Activated T-helper 1 cell treated with anti-CD3 and anti-CD28 coated beads, Interleukin-12 subunit alpha, Interleukin-12 subunit beta, Interleukin-2, Interleukin-4 antibody, amounts not matched to agents 30 ng/mL and 10 ng/mL and 1 ng/mL, durations not matched to agents 14 hours and 24 hours and 36 hours (primary cell): ENCODE measurements at regions not wholly inside any gene's neighbourhood (a gene's known extent, or its start where the extent isn't known, plus 50 kb on each side); places are given as distances from the start of the nearest gene placed in this dataset.

Experiments
- DNase-seq: peaks from one replicate; pipeline ENCODE4 v3.0.0; 2021; ENCODE audit warnings: low spot score
- H3K27ac Mint-ChIP-seq: one replicate; pipeline ENCODE4 v1.8.0; 2021; ENCODE audit warnings: mild to moderate bottlenecking, mixed read lengths
- H3K27me3 Mint-ChIP-seq: one replicate; pipeline ENCODE4 v1.8.0; 2022; ENCODE audit warnings: mild to moderate bottlenecking, moderate library complexity, mixed read lengths; ENCODE audit not compliant: insufficient read depth
- H3K36me3 Mint-ChIP-seq: one replicate; pipeline ENCODE4 v1.8.0; 2021; ENCODE audit warnings: low read depth, mixed read lengths
- H3K4me1 Mint-ChIP-seq: one replicate; pipeline ENCODE4 v1.8.0; 2021; ENCODE audit warnings: low read depth, mixed read lengths
- H3K4me3 Mint-ChIP-seq: one replicate; pipeline ENCODE4 v1.8.0; 2021; ENCODE audit warnings: mild to moderate bottlenecking, moderate library complexity, mixed read lengths
- H3K9me3 Mint-ChIP-seq: one replicate; pipeline ENCODE4 v1.8.0; 2021; ENCODE audit warnings: mixed read lengths
- intact Hi-C: fragments of 100-400 bp; cut with micrococcal nuclease; formaldehyde crosslinking; loops from one replicate; pipeline ENCODE4 v1.15.1; 2024

GRCh38 chr2:204086167-204086566, 149.6 kb downstream of the ICOS start:
- intact Hi-C loops = no loop called here
- Mint-ChIP-seq H3K36me3 (peaks cover 2% of the 10 kb centered on the region), H3K27me3 (peaks cover 2% of the 10 kb centered on the region), H3K4me1 (peaks cover 4% of the 10 kb centered on the region), H3K4me3 (no peak overlapping the region), H3K9me3 (no peaks in the 10 kb centered on the region), H3K27ac (no peak overlapping the region)
- DNase-seq = no peak

GRCh38 chr2:204089105-204089504, 152.5 kb downstream of the ICOS start:
- H3K27ac Mint-ChIP-seq = no peak overlapping the region
- H3K4me1 Mint-ChIP-seq = no peaks in the 10 kb centered on the region
- peaks cover 13% of the 10 kb centered on the region for H3K9me3 Mint-ChIP-seq
- no peak for DNase-seq
- H3K27me3 Mint-ChIP-seq = peaks cover 4% of the 10 kb centered on the region
- H3K4me3 Mint-ChIP-seq = no peak overlapping the region
- H3K36me3 Mint-ChIP-seq = peaks cover 5% of the 10 kb centered on the region
- intact Hi-C loops = no loop called here

- Mint-ChIP-seq H3K27ac (no peak overlapping the region), H3K36me3 (peaks cover 7% of the 10 kb centered on the region), H3K9me3 (peaks cover 18% of the 10 kb centered on the region), H3K4me1 (peaks cover under 1% of the 10 kb centered on the region), H3K4me3 (no peak overlapping the region), H3K27me3 (peaks cover 4% of the 10 kb centered on the region)
- intact Hi-C loops = no loop called here
- no peak for DNase-seq
Measured at GRCh38 chr2:204089574-204089973, 153.0 kb downstream of the ICOS start.

GRCh38 chr2:204090021-204090420, 153.5 kb downstream of the ICOS start:
- Mint-ChIP-seq H3K27me3 (peaks cover 4% of the 10 kb centered on the region), H3K36me3 (peaks cover 7% of the 10 kb centered on the region), H3K4me1 (peaks cover 5% of the 10 kb centered on the region), H3K4me3 (no peak overlapping the region), H3K9me3 (peaks cover 22% of the 10 kb centered on the region), H3K27ac (no peak overlapping the region)
- intact Hi-C loops = no loop called here
- DNase-seq = no peak

- H3K27me3 Mint-ChIP-seq = no peaks in the 10 kb centered on the region
- intact Hi-C loops = loop anchor here (1.0 to 10.0 kb wide), 7 partner anchors 81 to 866 kb away; no protein-coding TSS in a partner anchor
- H3K4me1 Mint-ChIP-seq = peaks cover 57% of the 10 kb centered on the region
- H3K4me3 Mint-ChIP-seq = peak overlapping the region; percentile 69
- peaks cover 9% of the 10 kb centered on the region for H3K9me3 Mint-ChIP-seq
- peaks cover 9% of the 10 kb centered on the region for H3K36me3 Mint-ChIP-seq
- peak overlapping the region; percentile 87 for H3K27ac Mint-ChIP-seq
- no peak for DNase-seq
Measured at GRCh38 chr2:204104811-204105210, 168.2 kb downstream of the ICOS start.

GRCh38 chr2:204108330-204108751, 171.8 kb downstream of the ICOS start:
- Mint-ChIP-seq H3K36me3 (peaks cover 2% of the 10 kb centered on the region), H3K27me3 (no peaks in the 10 kb centered on the region), H3K4me1 (peaks cover 81% of the 10 kb centered on the region), H3K27ac (peak overlapping the region; percentile 90), H3K4me3 (peak overlapping the region; percentile 60), H3K9me3 (peaks cover 3% of the 10 kb centered on the region)
- DNase-seq = peak; percentile 18
- intact Hi-C loops = loop anchor here (1.0 to 10.0 kb wide), 13 partner anchors 36 to 1976 kb away; partner anchors contain the start of gene CTLA4

GRCh38 chr2:204108781-204109295, 172.3 kb downstream of the ICOS start:
- Mint-ChIP-seq H3K9me3 (peaks cover 1% of the 10 kb centered on the region), H3K4me3 (peak overlapping the region; percentile 60), H3K4me1 (peaks cover 80% of the 10 kb centered on the region), H3K27ac (peak overlapping the region; percentile 90), H3K27me3 (no peaks in the 10 kb centered on the region), H3K36me3 (peaks cover 1% of the 10 kb centered on the region)
- DNase-seq = peak; percentile 39
- intact Hi-C loops = loop anchor here (1.0 to 10.0 kb wide), 18 partner anchors 36 to 1976 kb away; partner anchors contain the start of gene CTLA4

- peak overlapping the region; percentile 90 for H3K27ac Mint-ChIP-seq
- H3K9me3 Mint-ChIP-seq = no peaks in the 10 kb centered on the region
- peaks cover 80% of the 10 kb centered on the region for H3K4me1 Mint-ChIP-seq
- DNase-seq = no peak
- H3K36me3 Mint-ChIP-seq = no peaks in the 10 kb centered on the region
- no peaks in the 10 kb centered on the region for H3K27me3 Mint-ChIP-seq
- intact Hi-C loops = loop anchor here (1.0 to 10.0 kb wide), 15 partner anchors 19 to 1975 kb away; no protein-coding TSS in a partner anchor
- peak overlapping the region; percentile 60 for H3K4me3 Mint-ChIP-seq
Measured at GRCh38 chr2:204109681-204110080, 173.1 kb downstream of the ICOS start.

- intact Hi-C loops = loop anchor here (1.0 to 5.0 kb wide), 4 partner anchors 18 to 1602 kb away; no protein-coding TSS in a partner anchor
- DNase-seq = peak; percentile 76
- H3K4me1 Mint-ChIP-seq = peaks cover 80% of the 10 kb centered on the region
- no peaks in the 10 kb centered on the region for H3K36me3 Mint-ChIP-seq
- no peaks in the 10 kb centered on the region for H3K27me3 Mint-ChIP-seq
- no peaks in the 10 kb centered on the region for H3K9me3 Mint-ChIP-seq
- peak overlapping the region; percentile 90 for H3K27ac Mint-ChIP-seq
- H3K4me3 Mint-ChIP-seq = peak overlapping the region; percentile 60
Measured at GRCh38 chr2:204110338-204110741, 173.8 kb downstream of the ICOS start.

GRCh38 chr2:204110751-204111516, 174.4 kb downstream of the ICOS start:
- Mint-ChIP-seq H3K9me3 (no peaks in the 10 kb centered on the region), H3K36me3 (no peaks in the 10 kb centered on the region), H3K27ac (peak overlapping the region; percentile 90), H3K4me3 (peak overlapping the region; percentile 60), H3K4me1 (peaks cover 76% of the 10 kb centered on the region), H3K27me3 (no peaks in the 10 kb centered on the region)
- no peak for DNase-seq
- intact Hi-C loops = loop anchor here (1.0 to 5.0 kb wide), 4 partner anchors 18 to 1601 kb away; no protein-coding TSS in a partner anchor

- H3K4me3 Mint-ChIP-seq = peak overlapping the region; percentile 12
- peaks cover 69% of the 10 kb centered on the region for H3K4me1 Mint-ChIP-seq
- H3K27me3 Mint-ChIP-seq = no peaks in the 10 kb centered on the region
- intact Hi-C loops = loop anchor here (5.0 kb wide), 1 partner anchor 1600 kb away; no protein-coding TSS in a partner anchor
- H3K9me3 Mint-ChIP-seq = no peaks in the 10 kb centered on the region
- H3K27ac Mint-ChIP-seq = peak overlapping the region; percentile 54
- no peaks in the 10 kb centered on the region for H3K36me3 Mint-ChIP-seq
- DNase-seq = no peak
Measured at GRCh38 chr2:204112084-204112770, 175.7 kb downstream of the ICOS start.

- no peak for DNase-seq
- no peaks in the 10 kb centered on the region for H3K36me3 Mint-ChIP-seq
- H3K4me1 Mint-ChIP-seq = peaks cover 56% of the 10 kb centered on the region
- no peaks in the 10 kb centered on the region for H3K27me3 Mint-ChIP-seq
- intact Hi-C loops = loop anchor here (5.0 kb wide), 1 partner anchor 1598 kb away; no protein-coding TSS in a partner anchor
- no peak overlapping the region for H3K27ac Mint-ChIP-seq
- no peaks in the 10 kb centered on the region for H3K9me3 Mint-ChIP-seq
- H3K4me3 Mint-ChIP-seq = no peak overlapping the region
Measured at GRCh38 chr2:204114295-204115136, 178.0 kb downstream of the ICOS start.
